CD14-positive monocyte (primary cell): ENCODE measurements at regions not wholly inside any gene's neighbourhood (a gene's known extent, or its start where the extent isn't known, plus 50 kb on each side); places are given as distances from the start of the nearest gene placed in this dataset.

ENCODE experiments used
- DNase-seq, 3 donors: peaks; one replicate each; pipeline ENCODE4 v3.0.0-alpha.2; 2011 to 2022
- H2AFZ ChIP-seq: 2 replicates; pipeline ENCODE4 v1.6.0; 2012; ENCODE audit warnings: mild to moderate bottlenecking, low read depth, low read length, inconsistent platforms; ENCODE audit not compliant: insufficient read depth, poor library complexity, severe bottlenecking
- H3K27ac ChIP-seq, 2 donors: 1 replicate in 1 of 2; 2 replicates in 1 of 2; pipeline ENCODE4 v1.5.1; 2012 to 2013; ENCODE audit warnings: low read length in 2 of 2, control low read depth in 1 of 2, inconsistent platforms in 1 of 2, low read depth in 1 of 2, mild to moderate bottlenecking in 1 of 2
- H3K27me3 ChIP-seq, 2 donors: one replicate each; pipeline versions ENCODE4 v1.6.0 to v1.6.1; 2011 to 2013; ENCODE audit warnings: low read length in 2 of 2; ENCODE audit not compliant: control insufficient read depth in 2 of 2, insufficient read depth in 2 of 2
- H3K36me3 ChIP-seq, 2 donors: replicated peaks in 1 of 2; 1 replicate in 1 of 2; 2 replicates in 1 of 2; pipeline versions ENCODE4 v1.5.1 to v1.6.1; 2012 to 2013; ENCODE audit warnings: low read length in 2 of 2, control low read depth in 1 of 2, inconsistent platforms in 1 of 2, mild to moderate bottlenecking in 1 of 2; ENCODE audit not compliant: insufficient read depth in 2 of 2, control insufficient read depth in 1 of 2
- H3K4me1 ChIP-seq, 2 donors: 1 replicate in 1 of 2; 2 replicates in 1 of 2; pipeline versions ENCODE4 v1.5.1 to v1.6.1; 2012 to 2013; ENCODE audit warnings: low read length in 2 of 2, control low read depth in 1 of 2, inconsistent platforms in 1 of 2, mild to moderate bottlenecking in 1 of 2, moderate library complexity in 1 of 2; ENCODE audit not compliant: insufficient read depth in 2 of 2, control insufficient read depth in 1 of 2
- H3K4me2 ChIP-seq: replicated peaks from 2 replicates; pipeline ENCODE3; 2012; ENCODE audit warnings: low read length, moderate library complexity, mild to moderate bottlenecking; ENCODE audit not compliant: poor library complexity, severe bottlenecking; ENCODE audit errors: extremely low read depth
- H3K4me3 ChIP-seq, 3 experiments: fragments of 200-600 bp in 1 of 3; sonication (generic) in 1 of 3; replicated peaks in 1 of 3; 1 replicate in 2 of 3; 2 replicates in 1 of 3; pipeline ENCODE4 v1.5.1; 2011 to 2013; ENCODE audit warnings: low read length in 3 of 3, mild to moderate bottlenecking in 3 of 3, control low read depth in 2 of 3, low read depth in 2 of 3, inconsistent platforms in 1 of 3, moderate library complexity in 1 of 3
- H3K79me2 ChIP-seq: 2 replicates; pipeline ENCODE4 v1.6.0; 2012; ENCODE audit warnings: mild to moderate bottlenecking, control low read depth, inconsistent platforms, low read length, moderate library complexity; ENCODE audit not compliant: insufficient read depth
- H3K9ac ChIP-seq: 2 replicates; pipeline ENCODE4 v1.6.0; 2017; ENCODE audit warnings: low read length, mild to moderate bottlenecking; ENCODE audit not compliant: insufficient read depth, poor library complexity, severe bottlenecking
- H3K9me3 ChIP-seq, 2 donors: replicated peaks in 1 of 2; 1 replicate in 1 of 2; 2 replicates in 1 of 2; pipeline versions ENCODE4 v1.5.1 to v1.6.1; 2012 to 2013; ENCODE audit warnings: low read length in 2 of 2, control low read depth in 1 of 2; ENCODE audit not compliant: control insufficient read depth in 1 of 2, insufficient read depth in 1 of 2
- H4K20me1 ChIP-seq: 2 replicates; pipeline ENCODE4 v1.6.0; 2012; ENCODE audit warnings: mild to moderate bottlenecking, low read length, control low read depth, moderate library complexity; ENCODE audit not compliant: insufficient read depth
- H3K27ac Mint-ChIP-seq, 7 donors: one replicate each; pipeline ENCODE4 v1.8.0; 2020; ENCODE audit warnings: mild to moderate bottlenecking in 7 of 7, mixed read lengths in 7 of 7, moderate library complexity in 6 of 7, inconsistent platforms in 2 of 7
- H3K27me3 Mint-ChIP-seq, 3 donors: one replicate each; pipeline ENCODE4 v1.8.0; 2021 to 2022; ENCODE audit warnings: low read depth in 3 of 3, mild to moderate bottlenecking in 3 of 3, mixed read lengths in 3 of 3, moderate library complexity in 3 of 3, inconsistent platforms in 1 of 3
- H3K36me3 Mint-ChIP-seq, 2 donors: one replicate each; pipeline ENCODE4 v1.8.0; 2020; ENCODE audit warnings: mixed read lengths in 2 of 2, inconsistent platforms in 1 of 2, mild to moderate bottlenecking in 1 of 2
- H3K4me1 Mint-ChIP-seq: one replicate; pipeline ENCODE4 v1.8.0; 2020; ENCODE audit warnings: mild to moderate bottlenecking, mixed read lengths
- H3K4me3 Mint-ChIP-seq, 2 donors: one replicate each; pipeline ENCODE4 v1.8.0; 2020; ENCODE audit warnings: mild to moderate bottlenecking in 2 of 2, mixed read lengths in 2 of 2, moderate library complexity in 1 of 2
- H3K9me3 Mint-ChIP-seq, 7 donors: one replicate each; pipeline ENCODE4 v1.8.0; 2020 to 2022; ENCODE audit warnings: mixed read lengths in 7 of 7, mild to moderate bottlenecking in 6 of 7, moderate library complexity in 6 of 7, inconsistent platforms in 2 of 7
- WGBS: methylation state at CpG from one replicate; pipeline ENCODE4 v1.1.5; 2013; ENCODE audit warnings: missing lambda C conversion rate; ENCODE audit not compliant: insufficient coverage; 5-methylcytosine and 5-hydroxymethylcytosine counted together
- intact Hi-C, 2 donors: fragments of 100-400 bp; cut with micrococcal nuclease; formaldehyde crosslinking; loops; one replicate each; pipeline versions ENCODE4 v1.15.0 to v1.15.1; 2023
- TF ChIP-seq, protein P1 (sequence below): fragments of 200-600 bp; IDR thresholded peaks from one replicate; pipeline ENCODE4 v1.8.0; 2022; ENCODE audit warnings: antibody characterized with exemption, mild to moderate bottlenecking

DNA sequence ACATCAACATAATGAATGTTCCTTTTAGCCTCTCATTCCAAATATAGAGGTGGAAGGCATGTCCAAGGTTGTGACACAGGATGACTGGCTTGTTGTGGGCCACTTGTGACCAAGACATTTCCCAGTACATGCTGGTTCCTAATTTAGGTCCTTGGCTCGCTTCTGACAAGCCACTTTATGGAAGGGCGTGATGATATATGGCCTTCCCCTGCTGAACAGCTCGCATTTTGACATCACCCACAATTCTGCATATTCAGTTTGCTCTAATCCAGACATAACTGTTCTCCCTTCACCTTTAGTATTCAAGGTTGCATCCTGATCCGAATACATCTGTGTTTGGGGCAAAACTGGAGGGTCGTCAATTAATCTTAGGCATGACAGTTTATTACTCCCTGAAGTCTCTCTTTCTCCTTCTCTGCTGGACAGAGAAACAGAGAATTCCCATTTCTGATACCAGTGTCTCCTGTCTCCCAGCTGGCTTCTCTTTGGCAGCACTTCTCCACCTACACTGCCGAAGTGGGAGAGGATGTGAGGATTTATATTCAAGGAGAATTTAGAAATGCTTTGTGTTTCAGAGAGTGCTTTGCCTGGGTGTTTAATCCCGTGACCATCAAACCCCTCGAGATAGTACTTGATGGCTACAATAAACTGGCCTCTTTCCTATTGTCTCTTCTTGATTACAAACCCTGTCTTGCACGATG, 815.5 kb upstream of the RBFOX1 start:
- no peak for DNase-seq
- no peak overlapping the region for H3K4me3 ChIP-seq
- H3K9ac ChIP-seq: no peak overlapping the region
- no peak overlapping the region for H3K27ac Mint-ChIP-seq
- H3K4me1 Mint-ChIP-seq: no peaks in the 10 kb centered on the region
- H3K9me3 Mint-ChIP-seq: peaks cover 4 to 12% (median 6%) of the 10 kb centered on the region in 7 donors
- H3K4me1 ChIP-seq: no peaks in the 10 kb centered on the region
- no peaks in the 10 kb centered on the region for H3K9me3 ChIP-seq
- no peak overlapping the region for H3K27ac ChIP-seq
- H2AFZ ChIP-seq: no peak overlapping the region
- H3K27me3 Mint-ChIP-seq: peaks cover 0 to 2% (median 2%) of the 10 kb centered on the region in 3 donors
- H3K4me3 Mint-ChIP-seq: no peak overlapping the region
- H3K27me3 ChIP-seq: no peaks in the 10 kb centered on the region
- H3K36me3 ChIP-seq: no peaks in the 10 kb centered on the region
- no peaks in the 10 kb centered on the region for H3K79me2 ChIP-seq
- no peaks in the 10 kb centered on the region for H4K20me1 ChIP-seq
- intact Hi-C loops: no loop called here
- H3K36me3 Mint-ChIP-seq: no peaks in the 10 kb centered on the region
- TF ChIP-seq, protein P1, sequence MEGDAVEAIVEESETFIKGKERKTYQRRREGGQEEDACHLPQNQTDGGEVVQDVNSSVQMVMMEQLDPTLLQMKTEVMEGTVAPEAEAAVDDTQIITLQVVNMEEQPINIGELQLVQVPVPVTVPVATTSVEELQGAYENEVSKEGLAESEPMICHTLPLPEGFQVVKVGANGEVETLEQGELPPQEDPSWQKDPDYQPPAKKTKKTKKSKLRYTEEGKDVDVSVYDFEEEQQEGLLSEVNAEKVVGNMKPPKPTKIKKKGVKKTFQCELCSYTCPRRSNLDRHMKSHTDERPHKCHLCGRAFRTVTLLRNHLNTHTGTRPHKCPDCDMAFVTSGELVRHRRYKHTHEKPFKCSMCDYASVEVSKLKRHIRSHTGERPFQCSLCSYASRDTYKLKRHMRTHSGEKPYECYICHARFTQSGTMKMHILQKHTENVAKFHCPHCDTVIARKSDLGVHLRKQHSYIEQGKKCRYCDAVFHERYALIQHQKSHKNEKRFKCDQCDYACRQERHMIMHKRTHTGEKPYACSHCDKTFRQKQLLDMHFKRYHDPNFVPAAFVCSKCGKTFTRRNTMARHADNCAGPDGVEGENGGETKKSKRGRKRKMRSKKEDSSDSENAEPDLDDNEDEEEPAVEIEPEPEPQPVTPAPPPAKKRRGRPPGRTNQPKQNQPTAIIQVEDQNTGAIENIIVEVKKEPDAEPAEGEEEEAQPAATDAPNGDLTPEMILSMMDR: no peak
- H3K4me2 ChIP-seq: no peak overlapping the region
- 69% methylated on average over 7 of the region's 9 CpGs for WGBS

GRCh38 chr16:6512512-6512911, 820.1 kb upstream of the RBFOX1 start:
- no peak overlapping the region for H2AFZ ChIP-seq
- no peaks in the 10 kb centered on the region for H3K79me2 ChIP-seq
- no peak for DNase-seq
- Mint-ChIP-seq H3K4me1 (no peaks in the 10 kb centered on the region), H3K36me3 (no peaks in the 10 kb centered on the region), H3K27me3 (peaks cover 0 to 6% (median 0%) of the 10 kb centered on the region in 3 donors), H3K27ac (no peak overlapping the region), H3K9me3 (peaks cover 4 to 23% (median 5%) of the 10 kb centered on the region in 7 donors), H3K4me3 (no peak overlapping the region)
- no peaks in the 10 kb centered on the region for H3K27me3 ChIP-seq
- intact Hi-C loops: no loop called here
- no peak overlapping the region for H3K9ac ChIP-seq
- H4K20me1 ChIP-seq: no peaks in the 10 kb centered on the region
- TF ChIP-seq, protein P1: no peak
- H3K4me3 ChIP-seq: no peak overlapping the region
- H3K36me3 ChIP-seq: no peaks in the 10 kb centered on the region
- H3K4me1 ChIP-seq: no peaks in the 10 kb centered on the region
- WGBS: 89% methylated on average over 2 of the region's 2 CpGs
- no peak overlapping the region for H3K27ac ChIP-seq
- no peak overlapping the region for H3K4me2 ChIP-seq
- H3K9me3 ChIP-seq: peaks cover 0 to under 1% of the 10 kb centered on the region in 2 donors
